ENCODE measurements at regions not wholly inside any gene's neighbourhood (a gene's known extent, or its start where the extent isn't known, plus 50 kb on each side); places are given as distances from the start of the nearest gene placed in this dataset.

GRCh38 chr4:84441758-84442377, 57.2 kb downstream of the NKX6-1 start:
- FAIRE-seq (no peak), DNase-seq (ENCODE audit: low spot score in 2 of 2) (no peak)

GRCh38 chr4:84439996-84440395, 59.1 kb downstream of the NKX6-1 start:
- no peak for FAIRE-seq
- no peak for DNase-seq (ENCODE audit: low spot score in 2 of 2)

DNA sequence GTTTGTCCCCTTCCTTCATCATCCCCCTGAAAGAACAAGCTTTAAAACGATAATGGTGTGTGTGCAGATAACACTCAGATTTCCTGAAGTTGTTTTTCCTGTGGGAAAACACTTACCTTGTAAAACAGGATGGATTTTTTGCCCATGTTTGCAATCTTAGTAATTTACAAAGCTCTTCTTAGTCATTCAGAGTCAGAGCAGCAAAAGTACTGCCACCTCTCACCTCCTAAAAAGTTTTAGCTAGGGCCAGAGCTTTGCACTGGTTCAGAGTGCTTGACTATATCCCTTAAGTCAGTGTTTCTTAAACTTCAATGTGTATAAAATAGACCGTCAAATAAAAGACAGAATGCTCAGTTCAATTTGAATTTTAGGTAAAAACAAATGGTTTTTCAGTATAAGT, 62.3 kb downstream of the NKX6-1 start:
- DNase-seq (ENCODE audit: low spot score in 2 of 2) (no peak), FAIRE-seq (no peak)

- FAIRE-seq (no peak), DNase-seq (ENCODE audit: low spot score in 2 of 2) (no peak)
These were observed 64.7 kb downstream of the NKX6-1 start for GRCh38 chr4:84434344-84434743.

DNA sequence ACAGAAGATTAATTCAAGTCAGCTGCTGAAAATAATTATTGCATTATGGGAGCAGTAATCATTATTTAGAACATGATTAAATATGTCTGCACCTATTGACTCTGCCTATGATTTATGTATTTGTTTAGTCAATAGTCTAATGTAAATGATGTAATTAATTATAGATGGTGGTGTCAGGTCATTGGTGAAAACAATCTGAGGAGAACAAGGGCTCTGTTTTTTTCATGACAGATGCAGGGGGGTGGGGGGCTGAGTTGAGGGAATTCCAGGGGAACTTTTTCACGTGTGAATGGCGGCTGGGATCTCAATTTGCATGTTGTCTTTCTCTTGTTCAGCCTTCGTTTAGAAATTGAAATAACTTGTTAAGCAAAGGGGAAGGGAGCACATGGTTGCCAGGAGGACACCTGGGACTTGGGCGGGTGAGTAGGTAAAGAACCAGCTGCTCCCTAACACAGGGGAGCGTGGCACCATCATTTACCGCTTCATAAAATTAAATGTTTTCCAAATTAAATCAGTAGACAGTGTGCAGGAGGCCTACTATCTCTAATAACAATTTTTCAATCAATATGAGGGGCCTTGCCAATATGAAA, 65.4 kb downstream of the NKX6-1 start:
- FAIRE-seq: no peak

DNA sequence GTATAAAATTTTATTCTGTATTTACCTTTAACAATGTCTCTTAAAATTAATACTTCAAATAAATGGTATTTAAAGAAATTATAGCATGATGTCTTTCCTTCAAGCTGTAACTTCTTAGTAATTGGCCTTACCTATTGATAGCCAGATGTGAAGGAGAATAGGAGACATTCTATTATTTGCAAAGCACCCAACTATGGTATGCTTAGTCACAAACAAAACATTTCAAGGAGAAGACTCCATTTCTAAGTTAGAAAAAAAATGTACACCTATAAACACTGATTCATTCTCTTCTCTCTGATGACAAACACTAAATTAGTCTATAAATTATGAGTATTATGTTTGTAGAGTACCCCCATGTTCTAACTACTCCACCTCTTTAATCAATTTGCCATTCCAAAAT, 66.4 kb downstream of the NKX6-1 start:
- no peak for FAIRE-seq

More for the DNA sequence above, 65.4 kb downstream of the NKX6-1 start:
- DNase-seq (ENCODE audit: low spot score in 2 of 2): no peak

GRCh38 chr4:84420608-84421007, 78.5 kb downstream of the NKX6-1 start:
- DNase-seq (ENCODE audit: low spot score in 2 of 2) (no peak), FAIRE-seq (no peak)

More for the DNA sequence above, 66.4 kb downstream of the NKX6-1 start:
- DNase-seq (ENCODE audit: low spot score in 2 of 2): no peak

DNA sequence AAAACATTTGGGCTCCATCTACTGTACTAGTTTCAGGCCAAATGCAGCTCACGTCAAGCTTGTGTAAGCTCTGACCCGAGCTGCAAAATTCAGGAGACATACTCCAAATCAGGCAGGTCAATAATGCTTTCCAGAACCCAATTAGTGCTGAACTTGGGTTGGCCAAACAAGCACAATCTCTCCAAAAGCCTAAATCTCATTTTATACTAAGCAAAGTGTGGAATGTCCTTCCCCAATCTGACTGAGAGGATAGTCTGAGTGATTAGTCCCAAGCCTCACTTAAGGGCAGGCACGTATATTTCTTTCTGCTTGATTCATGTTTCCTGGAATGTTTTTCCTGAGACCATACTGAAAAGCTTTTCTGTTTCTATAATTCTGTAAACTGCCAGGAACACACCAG, 79.9 kb downstream of the NKX6-1 start:
- FAIRE-seq: no peak
- DNase-seq (ENCODE audit: low spot score in 2 of 2): no peak

- FAIRE-seq (no peak), DNase-seq (ENCODE audit: low spot score in 2 of 2) (no peak)
These were observed 80.9 kb downstream of the NKX6-1 start for GRCh38 chr4:84417997-84418709.

DNA sequence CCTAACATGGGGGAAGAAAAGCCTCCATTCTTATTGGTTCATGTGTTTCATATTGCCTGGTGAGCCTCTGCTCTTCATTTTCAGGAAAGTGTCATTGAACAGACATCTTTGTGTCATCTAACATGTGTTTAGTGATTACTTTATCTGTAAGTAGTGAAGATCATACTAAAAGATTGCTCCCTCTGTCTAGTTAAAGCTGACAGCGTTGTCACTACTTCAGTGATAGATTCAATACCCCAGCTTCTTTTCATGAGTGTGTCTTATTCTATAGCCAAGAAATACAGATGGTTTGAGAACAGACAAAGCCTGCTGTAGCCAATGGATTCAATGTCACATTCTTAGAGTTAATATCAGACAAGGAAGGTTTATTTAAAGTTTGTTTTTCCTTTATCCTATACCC, 85.1 kb downstream of the NKX6-1 start:
- FAIRE-seq: no peak
- no peak for DNase-seq (ENCODE audit: low spot score in 2 of 2)

- DNase-seq (ENCODE audit: low spot score in 2 of 2) (no peak), FAIRE-seq (no peak)
These were observed 85.6 kb downstream of the NKX6-1 start for GRCh38 chr4:84413480-84413879.

DNA sequence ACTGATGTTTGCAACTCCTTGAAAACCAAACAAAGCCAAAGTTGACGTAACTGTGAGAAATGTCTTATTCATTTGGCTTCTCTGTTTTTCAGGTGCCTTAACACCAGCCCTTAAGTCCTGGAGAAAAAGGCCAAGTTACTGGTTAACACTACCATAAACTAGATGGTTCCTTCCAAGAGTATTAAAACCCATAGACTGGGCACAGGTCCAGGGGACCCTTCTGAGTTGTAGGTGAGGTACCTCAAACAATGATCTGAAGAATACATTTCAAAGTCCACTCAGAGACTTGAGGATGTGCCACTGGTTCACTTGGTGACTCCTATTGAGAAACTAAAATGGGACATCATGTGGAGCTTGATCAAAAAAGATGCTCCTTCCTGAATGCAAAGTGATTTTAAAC, 87.0 kb downstream of the NKX6-1 start:
- DNase-seq (ENCODE audit: low spot score in 2 of 2) (no peak), FAIRE-seq (no peak)

DNA sequence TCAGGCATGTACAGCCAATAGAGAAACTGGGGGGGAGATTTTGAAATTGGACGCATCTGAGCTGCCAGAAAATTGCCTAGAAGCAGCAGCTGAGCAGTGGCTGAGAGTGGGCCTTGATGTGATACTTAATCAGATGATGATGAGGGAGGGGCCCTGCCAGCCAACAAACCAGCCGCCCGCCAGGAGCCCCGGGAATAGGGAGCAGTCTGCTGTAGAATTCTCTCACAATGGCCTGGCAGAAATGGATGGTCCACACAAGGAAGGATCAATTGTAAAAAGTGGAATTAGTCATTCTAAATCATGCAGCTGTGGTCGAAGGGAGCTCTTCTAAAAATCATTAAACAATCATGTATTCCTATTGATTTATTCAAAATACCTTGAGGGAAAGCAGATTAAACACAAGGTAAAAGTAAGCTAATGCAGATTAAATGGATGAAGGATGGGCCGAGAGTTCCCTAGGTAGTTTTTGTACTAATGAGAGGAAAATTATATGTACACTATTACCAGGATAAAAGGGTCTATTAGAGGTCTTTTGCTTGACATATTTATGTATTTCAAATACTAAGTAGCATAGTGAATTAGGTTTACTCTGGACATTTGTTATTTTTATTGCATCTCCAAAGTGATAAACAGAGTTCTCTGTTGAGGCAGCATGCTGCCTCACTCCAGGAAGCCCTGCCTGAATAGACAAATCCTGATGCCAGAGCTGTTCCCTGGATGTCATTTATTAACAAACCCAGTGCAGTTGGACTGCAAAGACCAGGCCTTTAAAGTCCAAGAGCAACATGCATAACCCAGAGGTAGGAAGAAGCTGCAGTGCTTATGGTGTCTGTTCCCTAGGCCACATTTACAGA, 91.3 kb downstream of the NKX6-1 start:
- no peak for DNase-seq (ENCODE audit: low spot score in 2 of 2)
- FAIRE-seq: no peak

GRCh38 chr4:84403656-84404055, 95.4 kb downstream of the NKX6-1 start:
- DNase-seq (ENCODE audit: low spot score in 2 of 2) (no peak), FAIRE-seq (no peak)

- FAIRE-seq: no peak
- DNase-seq (ENCODE audit: low spot score in 2 of 2): no peak
These were observed 97.3 kb downstream of the NKX6-1 start for GRCh38 chr4:84401701-84402306.

DNA sequence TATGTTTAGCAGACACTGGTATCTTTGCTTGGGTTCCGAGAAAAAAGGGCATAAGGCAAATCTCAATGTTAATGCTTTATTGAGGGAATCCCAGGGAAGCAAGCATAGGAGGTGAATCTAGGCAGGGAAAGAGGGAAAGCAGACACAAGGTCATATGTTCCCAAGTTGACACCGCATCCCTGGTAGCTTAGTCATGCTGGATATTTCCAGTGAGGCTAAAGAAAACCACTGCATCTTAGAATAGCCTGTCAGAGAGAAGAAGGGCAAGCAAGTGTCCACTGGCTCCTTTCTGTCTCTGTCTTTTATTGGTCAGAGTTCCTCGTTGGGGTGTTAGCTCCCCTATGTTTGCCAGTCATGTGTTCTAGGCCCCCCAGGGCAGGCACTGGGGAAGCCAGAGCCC, 104.7 kb downstream of the NKX6-1 start:
- FAIRE-seq (no peak), DNase-seq (ENCODE audit: low spot score in 2 of 2) (no peak)

- FAIRE-seq: no peak
- DNase-seq (ENCODE audit: low spot score in 2 of 2): no peak
These were observed 106.0 kb downstream of the NKX6-1 start for GRCh38 chr4:84392951-84393590.

- no peak for DNase-seq (ENCODE audit: low spot score in 2 of 2)
- no peak for FAIRE-seq
These were observed 109.7 kb downstream of the NKX6-1 start for GRCh38 chr4:84389406-84389805.

DNA sequence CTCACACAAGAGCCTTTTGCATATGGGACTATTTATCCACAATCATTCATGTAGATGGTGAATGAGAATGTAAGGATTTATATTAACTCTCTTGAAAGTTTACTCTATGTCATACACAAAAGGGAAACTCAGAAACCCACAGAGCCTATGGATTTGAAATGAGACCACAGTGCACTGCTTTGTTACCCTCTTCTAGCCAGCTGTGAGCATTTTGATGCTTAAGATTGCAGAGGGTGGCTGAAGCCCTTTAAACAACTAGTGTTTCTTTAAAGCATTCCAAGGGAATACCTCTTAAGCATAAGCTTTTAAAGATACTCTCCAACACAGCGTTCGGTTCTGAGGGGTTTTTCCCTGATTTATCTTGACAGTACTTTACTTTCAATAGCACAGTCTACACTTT, 113.9 kb downstream of the NKX6-1 start:
- no peak for FAIRE-seq
- DNase-seq (ENCODE audit: low spot score in 2 of 2): no peak

GRCh38 chr4:84384801-84385200, 114.3 kb downstream of the NKX6-1 start:
- FAIRE-seq (no peak), DNase-seq (ENCODE audit: low spot score in 2 of 2) (no peak)
